Ovary (tissue), 7 donors: ENCODE measurements at regions not wholly inside any gene's neighbourhood (a gene's known extent, or its start where the extent isn't known, plus 50 kb on each side); places are given as distances from the start of the nearest gene placed in this dataset.

Source experiments
- DNase-seq, 5 donors: peaks; one replicate each; pipeline ENCODE4 v3.0.0-alpha.2; 2019 to 2020
- H3K27ac ChIP-seq, 2 donors: fragments of 200-600 bp; one replicate each; pipeline versions ENCODE4 v1.5.1 to v1.8.0; 2019 to 2022
- H3K27me3 ChIP-seq: fragments of 200-600 bp; one replicate; pipeline ENCODE4 v1.8.0; 2022
- H3K36me3 ChIP-seq: fragments of 200-600 bp; sonication (generic); one replicate; pipeline ENCODE4 v1.5.1; 2019
- H3K4me1 ChIP-seq: one replicate; pipeline ENCODE4 v1.8.1; 2013; ENCODE audit warnings: mild to moderate bottlenecking, moderate library complexity; ENCODE audit not compliant: insufficient read depth
- H3K4me3 ChIP-seq: fragments of 200-600 bp; sonication (generic); one replicate; pipeline ENCODE4 v1.5.1; 2017
- H3K9me3 ChIP-seq, 2 donors: fragments of 200-600 bp in 1 of 2; sonication (generic) in 1 of 2; one replicate each; pipeline versions ENCODE4 v1.5.1 to v1.8.1; 2013 to 2019; ENCODE audit warnings: mild to moderate bottlenecking in 1 of 2, moderate library complexity in 1 of 2
- EP300 ChIP-seq: sonication (generic); formaldehyde crosslinking; IDR thresholded peaks from one replicate; pipeline ENCODE4 v1.6.1; 2017; ENCODE audit warnings: antibody characterized with exemption
- POLR2A ChIP-seq: fragments of 450-650 bp; IDR thresholded peaks from one replicate; pipeline ENCODE4 v1.6.1; 2017; ENCODE audit warnings: antibody characterized with exemption, mild to moderate bottlenecking, moderate library complexity
- WGBS, 3 donors: extraction: QIAGEN DNeasy Blood & Tissue Kit in 1 of 3; methylation state at CpG; one replicate each; pipeline versions ENCODE4 v1.1.5 to v1.1.7; 2013 to 2017; 5-methylcytosine and 5-hydroxymethylcytosine counted together
- intact Hi-C, 4 donors: fragments of 100-400 bp; cut with DNase I; formaldehyde crosslinking; loops; one replicate each; pipeline versions ENCODE4 v1.11.0 to v1.15.1; 2022 to 2023
- TF ChIP-seq, protein P1 (sequence below), 3 donors: fragments of 450-650 bp in 2 of 3; fragments of 200-600 bp in 1 of 3; IDR thresholded peaks; one replicate each; pipeline versions ENCODE4 v1.5.1 to v1.8.0; 2016 to 2022; ENCODE audit warnings: antibody characterized with exemption in 3 of 3, mild to moderate bottlenecking in 1 of 3
- donor health status: DM: no; HTN: no; CAD: no; lungs with moderate emphysema.
- donor health status: DM: no; HTN: no; CAD: no.
- donor health status: Bipolar disorder and iron deficiency.
- donor health status: DM: no; HTN: no; CAD: no.
- donor health status: DM: yes; HTN: yes; CAD: no.

DNA sequence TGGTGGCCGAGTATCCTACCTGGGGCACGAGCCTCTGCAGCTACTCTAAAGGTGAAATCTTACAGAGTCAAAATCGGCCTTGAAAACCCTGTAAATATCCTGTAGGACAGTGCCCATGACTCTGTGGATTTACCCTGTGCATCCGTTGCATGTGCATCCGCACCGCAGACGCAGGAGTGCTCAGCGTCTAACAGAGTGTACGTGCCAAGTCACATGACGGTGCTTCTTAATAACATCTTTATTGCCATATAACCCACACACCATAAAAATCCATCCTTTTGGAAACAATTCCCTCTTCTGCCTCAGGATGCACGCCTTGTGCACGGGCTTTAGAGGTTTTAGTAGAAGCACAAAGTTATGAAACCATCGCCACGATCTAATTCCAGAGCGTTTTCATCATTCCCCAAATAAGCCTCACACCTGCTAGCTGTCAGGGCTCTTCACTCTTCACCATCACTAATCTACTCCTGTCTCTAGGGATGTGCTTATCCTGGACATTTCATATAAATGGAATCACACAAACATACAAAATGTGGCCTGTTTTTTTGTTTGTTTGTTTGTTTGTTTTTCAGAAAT lies 384.5 kb upstream of the SULF2 start:
- peak in 1 of 5 donors; percentile 26 for DNase-seq
- H3K4me1 ChIP-seq, result peaks cover 16% of the 10 kb centered on the region
- no peaks in the 10 kb centered on the region for H3K9me3 ChIP-seq
- intact Hi-C loops, result loop anchor here in 1 of 4 donors (10.0 kb wide), 1 partner anchor 485 kb away; no protein-coding TSS in a partner anchor
- WGBS, 3 donors, result 48 to 78% (median 72%) methylated on average over 15 of the region's 15 CpGs
- no peaks in the 10 kb centered on the region for H3K36me3 ChIP-seq
- no peaks in the 10 kb centered on the region for H3K27me3 ChIP-seq
- H3K4me3 ChIP-seq, result no peak overlapping the region
- no peak for TF ChIP-seq EP300
- TF ChIP-seq, protein P1, sequence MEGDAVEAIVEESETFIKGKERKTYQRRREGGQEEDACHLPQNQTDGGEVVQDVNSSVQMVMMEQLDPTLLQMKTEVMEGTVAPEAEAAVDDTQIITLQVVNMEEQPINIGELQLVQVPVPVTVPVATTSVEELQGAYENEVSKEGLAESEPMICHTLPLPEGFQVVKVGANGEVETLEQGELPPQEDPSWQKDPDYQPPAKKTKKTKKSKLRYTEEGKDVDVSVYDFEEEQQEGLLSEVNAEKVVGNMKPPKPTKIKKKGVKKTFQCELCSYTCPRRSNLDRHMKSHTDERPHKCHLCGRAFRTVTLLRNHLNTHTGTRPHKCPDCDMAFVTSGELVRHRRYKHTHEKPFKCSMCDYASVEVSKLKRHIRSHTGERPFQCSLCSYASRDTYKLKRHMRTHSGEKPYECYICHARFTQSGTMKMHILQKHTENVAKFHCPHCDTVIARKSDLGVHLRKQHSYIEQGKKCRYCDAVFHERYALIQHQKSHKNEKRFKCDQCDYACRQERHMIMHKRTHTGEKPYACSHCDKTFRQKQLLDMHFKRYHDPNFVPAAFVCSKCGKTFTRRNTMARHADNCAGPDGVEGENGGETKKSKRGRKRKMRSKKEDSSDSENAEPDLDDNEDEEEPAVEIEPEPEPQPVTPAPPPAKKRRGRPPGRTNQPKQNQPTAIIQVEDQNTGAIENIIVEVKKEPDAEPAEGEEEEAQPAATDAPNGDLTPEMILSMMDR (IDR thresholded peaks at IDR 0.05), result no peak
- no peak for TF ChIP-seq POLR2A
- no peak overlapping the region for H3K27ac ChIP-seq

DNA sequence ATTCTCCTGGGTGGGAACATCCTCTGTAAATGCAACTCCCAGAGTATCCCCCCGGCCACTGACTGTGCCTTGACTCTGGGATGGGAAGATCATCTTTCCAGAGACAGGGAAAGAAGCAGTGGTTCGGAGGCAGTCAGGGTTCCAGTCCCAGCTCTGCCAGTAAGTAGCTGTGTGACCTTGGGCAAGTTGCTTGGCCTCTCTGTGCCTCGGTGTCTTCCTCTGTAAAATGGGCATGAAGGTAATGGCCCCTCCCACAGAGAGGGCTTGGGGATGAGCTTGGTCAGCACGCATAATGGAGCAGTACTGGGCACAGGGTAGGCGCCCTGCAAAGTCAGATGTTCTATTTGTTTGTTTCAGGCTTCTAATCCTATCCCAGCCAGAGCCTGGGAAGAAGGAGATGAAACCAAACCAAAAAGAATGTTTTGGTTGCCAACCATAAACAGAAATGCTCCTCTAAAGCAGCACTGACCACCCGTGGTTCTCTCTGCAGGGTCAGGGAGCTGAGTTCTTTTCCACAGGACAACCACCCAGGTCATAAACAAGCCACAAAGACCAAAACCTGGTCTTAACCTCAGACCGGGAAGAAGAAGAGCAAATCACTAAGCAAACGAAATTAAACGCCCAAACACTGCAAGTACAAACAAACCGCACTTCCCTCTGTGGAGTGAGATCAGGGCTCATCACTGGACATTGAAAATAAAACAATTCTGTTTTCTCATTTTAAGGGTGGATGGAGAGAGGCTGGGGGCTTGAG lies 381.0 kb upstream of the SULF2 start:
- Histone ChIP-seq H3K4me1 (peaks cover 17% of the 10 kb centered on the region), H3K4me3 (no peak overlapping the region), H3K27me3 (no peaks in the 10 kb centered on the region), H3K27ac (no peak overlapping the region), H3K36me3 (no peaks in the 10 kb centered on the region), H3K9me3 (no peaks in the 10 kb centered on the region)
- WGBS, 3 donors, result 29 to 38% (median 33%) methylated on average over 10 of the region's 10 CpGs
- TF ChIP-seq, protein P1 (IDR thresholded peaks at IDR 0.05), result no peak
- no peak for TF ChIP-seq EP300
- TF ChIP-seq POLR2A, result no peak
- intact Hi-C loops, result loop anchor here in 1 of 4 donors (10.0 kb wide), 1 partner anchor 481 kb away; no protein-coding TSS in a partner anchor
- DNase-seq, result peak in 1 of 5 donors; percentile 33

DNA sequence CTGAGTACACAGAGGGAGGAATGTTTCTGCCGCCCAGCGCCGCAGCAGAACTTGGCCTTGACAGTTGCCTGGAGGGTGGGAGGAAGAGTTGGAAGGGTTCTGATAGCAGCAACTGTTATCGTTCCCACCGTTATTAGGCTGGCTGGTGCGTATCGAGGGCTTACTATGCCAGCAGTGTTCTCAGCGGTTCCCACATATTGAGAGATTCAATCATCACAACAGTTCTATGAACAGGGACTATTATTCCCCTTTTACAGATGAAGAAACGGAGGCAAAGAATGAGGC lies 380.1 kb upstream of the SULF2 start:
- intact Hi-C loops, result loop anchor here in 1 of 4 donors (10.0 kb wide), 1 partner anchor 481 kb away; no protein-coding TSS in a partner anchor
- Histone ChIP-seq H3K36me3 (no peaks in the 10 kb centered on the region), H3K4me3 (no peak overlapping the region), H3K9me3 (no peaks in the 10 kb centered on the region), H3K4me1 (peaks cover 17% of the 10 kb centered on the region), H3K27ac (no peak overlapping the region), H3K27me3 (no peaks in the 10 kb centered on the region)
- peak in 4 of 5 donors; percentile 34 to 66 (median 51) for DNase-seq
- TF ChIP-seq POLR2A (no peak), EP300 (no peak)
- TF ChIP-seq, protein P1 (IDR thresholded peaks at IDR 0.05), result no peak
- WGBS, 3 donors, result 7 to 8% (median 7%) methylated on average over 9 of the region's 9 CpGs

DNA sequence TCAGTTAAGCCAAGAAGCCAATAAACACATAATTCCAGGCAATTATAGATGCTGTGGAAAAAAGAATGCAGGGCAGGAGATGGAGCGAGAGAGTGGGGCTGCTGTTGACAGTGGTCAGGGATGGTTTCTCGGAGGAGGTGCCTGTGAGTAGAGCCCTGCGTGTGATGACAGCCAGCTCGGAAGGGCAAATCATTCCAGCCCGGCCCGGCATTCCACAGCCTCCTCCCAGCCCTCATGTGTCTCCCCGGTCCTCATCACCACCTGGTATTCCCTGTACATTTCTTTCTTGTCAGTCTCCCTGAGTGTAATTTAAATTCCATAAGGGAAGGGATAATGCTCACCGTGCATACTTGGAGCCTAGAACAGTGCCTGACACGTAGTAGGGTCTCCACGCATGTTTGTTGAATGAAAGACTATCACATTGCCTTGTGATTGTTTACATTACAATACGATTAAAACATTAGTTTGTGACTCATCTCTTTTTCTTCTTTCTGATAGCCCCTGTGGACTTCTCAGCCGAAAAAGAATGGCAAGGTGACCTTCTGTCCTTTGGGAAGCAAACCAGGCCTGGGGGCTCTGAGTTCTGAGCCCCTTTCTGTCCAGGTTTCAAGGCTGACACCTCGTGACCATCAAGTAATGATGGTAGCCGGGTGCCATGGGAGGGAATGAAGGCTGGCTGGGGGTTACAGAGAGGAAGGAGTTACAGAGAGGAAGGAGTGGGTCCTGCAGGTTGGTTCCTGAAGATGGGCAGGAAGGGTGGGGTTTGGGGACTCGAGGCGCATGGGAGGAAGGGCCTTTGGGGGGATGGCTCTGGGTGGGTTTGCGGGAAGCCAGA lies 379.5 kb upstream of the SULF2 start:
- H3K9me3 ChIP-seq, result no peaks in the 10 kb centered on the region
- 19 to 31% (median 29%) methylated on average over 17 of the region's 17 CpGs for WGBS, 3 donors
- H3K4me3 ChIP-seq, result no peak overlapping the region
- TF ChIP-seq, protein P1 (IDR thresholded peaks at IDR 0.05), result no peak
- TF ChIP-seq POLR2A (no peak), EP300 (no peak)
- no peaks in the 10 kb centered on the region for H3K36me3 ChIP-seq
- no peak for DNase-seq
- no peaks in the 10 kb centered on the region for H3K27me3 ChIP-seq
- H3K27ac ChIP-seq, result no peak overlapping the region
- peaks cover 17% of the 10 kb centered on the region for H3K4me1 ChIP-seq
- intact Hi-C loops, result loop anchor here in 1 of 4 donors (10.0 kb wide), 1 partner anchor 480 kb away; no protein-coding TSS in a partner anchor
